Activated T-helper 9 cell treated with anti-CD3 and anti-CD28 coated beads, Interleukin-2, amount 50 U/mL, for 16 hours (primary cell): ENCODE measurements at regions not wholly inside any gene's neighbourhood (a gene's known extent, or its start where the extent isn't known, plus 50 kb on each side); places are given as distances from the start of the nearest gene placed in this dataset.
"Not testable (repeated sequence)": the region's sequence is repeated elsewhere in the genome, so short reads cannot be mapped to it uniquely, and the experiment has no call there.

ENCODE experiments used
- DNase-seq: peaks from one replicate; pipeline ENCODE4 v3.0.0-alpha.2; 2020; ENCODE audit warnings: low read depth

DNA sequence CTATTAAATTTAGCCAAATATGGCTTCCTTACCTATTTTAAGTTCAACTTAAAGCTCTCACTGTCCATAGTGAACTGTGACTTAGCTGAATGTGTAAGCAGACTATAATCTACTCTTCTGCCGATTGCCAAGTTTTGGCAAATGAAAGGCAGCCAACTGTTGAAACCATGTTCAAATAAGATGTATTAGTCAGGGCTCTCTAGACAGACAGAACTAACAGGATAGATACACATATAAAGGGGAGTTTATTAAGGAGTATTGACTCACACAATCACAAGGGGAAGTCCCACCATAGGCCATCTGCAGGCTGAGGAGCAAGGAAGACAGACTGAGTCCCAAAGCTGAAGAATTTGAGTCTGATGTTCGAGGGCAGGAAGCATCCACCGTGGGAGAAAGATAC, 837.7 kb upstream of the AUTS2 start:
- DNase-seq: no peak

DNA sequence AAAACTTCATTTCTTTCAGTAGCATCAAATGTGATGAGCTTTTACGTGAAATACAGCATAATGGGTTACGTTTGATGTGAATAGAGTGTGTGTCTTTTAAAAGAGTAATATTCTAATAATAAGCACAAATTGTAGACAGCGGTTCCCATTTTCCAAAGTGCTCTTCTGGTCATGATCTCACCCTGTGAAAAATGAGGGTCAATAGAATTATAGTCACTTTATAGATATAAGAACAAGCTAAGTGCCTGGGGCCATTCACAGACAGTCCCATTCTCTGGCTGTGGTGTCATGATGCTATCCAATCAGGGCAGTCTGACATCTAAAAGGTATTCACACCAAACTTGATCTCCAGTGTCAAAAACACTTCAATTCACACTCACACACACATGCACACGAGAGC, 830.8 kb upstream of the AUTS2 start:
- DNase-seq: no peak

GRCh38 chr7:68770649-68771048, 827.6 kb upstream of the AUTS2 start:
- DNase-seq: no peak

GRCh38 chr7:68776326-68776725, 821.9 kb upstream of the AUTS2 start:
- no peak for DNase-seq

DNA sequence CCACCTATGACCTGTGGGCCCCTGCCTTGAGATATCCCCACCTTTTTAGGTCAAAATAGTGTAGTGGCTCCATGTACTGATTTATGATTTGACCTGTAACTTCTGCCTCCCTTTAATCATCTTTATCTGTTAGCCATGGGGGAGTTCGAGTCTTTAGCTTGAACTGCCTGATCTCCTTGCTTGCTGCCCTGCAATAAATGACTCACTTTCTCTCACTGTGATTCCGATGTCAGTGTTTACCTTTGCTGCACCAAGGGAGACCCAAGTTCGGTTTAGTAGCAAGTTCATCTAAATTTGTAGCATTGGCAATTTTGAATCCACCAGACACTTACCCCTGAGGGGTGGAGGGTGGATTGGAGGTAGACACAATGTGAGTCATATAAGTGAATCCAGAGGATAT, 814.6 kb upstream of the AUTS2 start:
- DNase-seq: no peak

GRCh38 chr7:68785036-68785435, 813.2 kb upstream of the AUTS2 start:
- DNase-seq: no peak

GRCh38 chr7:68787566-68787965, 810.7 kb upstream of the AUTS2 start:
- DNase-seq: no peak

- not testable (repeated sequence) for DNase-seq
Observed at GRCh38 chr7:68788529-68788928, 809.7 kb upstream of the AUTS2 start.

GRCh38 chr7:68789597-68789996, 808.7 kb upstream of the AUTS2 start:
- no peak for DNase-seq

DNA sequence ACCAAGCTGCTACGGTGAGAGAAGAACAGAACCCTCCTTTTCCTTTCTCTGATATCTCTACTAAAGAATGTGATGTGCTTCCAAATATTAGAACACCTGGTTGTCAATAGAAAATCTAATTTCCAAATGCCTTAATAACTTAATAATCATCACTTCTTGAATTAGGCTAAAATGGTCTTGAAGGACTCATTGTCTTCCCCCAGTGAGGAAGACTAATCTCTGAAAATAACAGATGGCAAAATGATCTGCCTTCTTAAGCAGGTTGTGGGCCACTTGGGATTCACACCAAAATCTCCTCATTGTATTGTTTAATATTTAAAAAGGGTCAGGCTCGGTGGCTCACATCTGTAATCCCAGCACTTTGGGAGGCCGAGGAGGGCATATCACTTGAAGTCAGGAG, 805.9 kb upstream of the AUTS2 start:
- no peak for DNase-seq

DNA sequence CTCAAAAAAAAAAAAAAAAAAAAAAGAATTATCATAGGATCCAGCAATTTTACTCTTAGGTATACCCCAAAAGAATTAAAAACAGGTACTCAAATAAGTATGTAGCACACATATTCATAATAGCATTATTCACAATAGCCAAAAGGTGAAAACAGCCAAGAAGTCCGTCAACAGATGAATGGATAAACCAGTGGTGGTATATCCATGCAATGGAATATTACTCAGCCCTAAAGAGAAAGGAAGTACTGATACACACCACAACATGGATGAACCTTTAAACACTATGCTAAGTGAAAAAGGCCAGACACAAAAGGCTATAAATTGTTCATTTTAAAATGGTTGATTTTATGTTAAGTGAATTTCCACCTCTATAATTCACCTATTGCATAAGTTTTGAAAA, 804.8 kb upstream of the AUTS2 start:
- no peak for DNase-seq

- DNase-seq: no peak
Observed at GRCh38 chr7:68800316-68800715, 798.0 kb upstream of the AUTS2 start.

DNA sequence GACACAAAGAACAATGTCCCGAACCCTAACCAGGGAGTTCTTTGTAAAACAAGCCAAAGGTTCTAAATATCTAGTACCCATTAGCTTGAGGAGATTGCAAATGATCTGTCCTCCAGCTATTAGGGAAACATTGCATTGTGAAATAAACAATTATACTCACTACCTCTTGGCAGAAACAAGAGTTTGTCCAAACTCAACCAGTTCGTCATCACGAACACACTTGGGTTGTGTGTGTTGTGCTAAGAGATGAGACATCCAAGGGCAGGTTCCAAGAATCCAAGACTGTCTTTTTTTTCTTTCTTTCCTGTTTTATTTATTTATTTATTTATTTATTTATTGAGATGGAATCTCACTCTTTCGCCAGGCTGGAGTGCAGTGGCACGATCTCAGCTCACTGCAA, 793.1 kb upstream of the AUTS2 start:
- no peak for DNase-seq

DNA sequence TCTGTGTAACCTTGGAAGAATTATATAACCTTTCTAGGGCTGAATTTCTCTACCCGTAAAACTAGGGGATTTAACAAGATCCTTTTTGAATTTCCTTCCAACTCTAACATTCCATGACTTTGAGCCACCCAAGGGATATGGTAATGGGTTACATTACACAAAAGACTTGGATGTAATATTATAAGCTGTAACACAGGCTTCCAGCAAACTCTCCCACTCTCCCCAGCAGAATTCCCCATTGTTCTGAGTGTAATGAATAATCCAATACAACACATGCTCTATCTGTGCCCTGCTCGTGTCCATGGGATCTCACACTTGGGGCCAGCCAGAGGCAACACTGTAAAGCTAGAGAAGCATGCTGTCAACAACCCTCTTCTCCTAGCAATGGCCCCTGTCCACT, 790.6 kb upstream of the AUTS2 start:
- DNase-seq: no peak

GRCh38 chr7:68813551-68814080, 784.7 kb upstream of the AUTS2 start:
- no peak for DNase-seq

DNA sequence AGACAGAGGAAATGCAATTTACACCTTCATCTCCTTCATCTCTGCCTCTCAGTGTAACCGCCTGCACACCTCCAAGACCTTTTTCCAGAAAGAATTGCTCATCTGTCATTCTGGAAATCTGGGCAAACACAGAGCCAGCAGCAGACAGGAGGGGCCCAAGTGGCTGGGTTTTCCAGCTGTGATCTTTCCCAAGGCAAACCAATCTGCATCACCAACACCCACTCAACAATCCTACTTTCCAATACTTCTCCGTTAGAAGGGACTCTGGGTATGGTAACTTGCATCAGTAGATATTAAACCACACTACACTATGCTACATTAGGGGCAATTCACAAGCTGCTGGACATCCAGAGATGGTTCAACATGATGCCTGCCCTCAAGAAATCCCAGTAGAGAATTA, 781.8 kb upstream of the AUTS2 start:
- DNase-seq: no peak

- DNase-seq: no peak
Observed at GRCh38 chr7:68820321-68820720, 778.0 kb upstream of the AUTS2 start.

DNA sequence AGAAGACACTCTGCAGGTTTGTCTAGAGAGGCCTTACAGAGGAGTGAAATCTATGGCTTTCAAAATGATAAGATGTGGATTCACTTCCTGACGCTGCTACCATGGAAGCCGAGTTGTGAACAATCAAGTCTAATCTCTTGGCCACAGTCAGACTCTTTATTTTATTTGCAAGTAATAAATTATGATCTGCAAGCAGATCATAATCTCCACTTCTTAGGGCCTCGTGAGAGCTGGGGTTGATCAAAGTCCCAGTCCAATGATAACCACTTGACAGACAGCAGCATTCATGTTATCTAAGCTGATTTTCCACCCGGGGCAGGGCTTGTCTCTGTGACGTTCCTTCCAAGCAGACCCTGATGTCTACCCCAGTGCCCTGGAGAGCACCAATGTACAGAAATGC, 776.4 kb upstream of the AUTS2 start:
- DNase-seq: no peak

DNA sequence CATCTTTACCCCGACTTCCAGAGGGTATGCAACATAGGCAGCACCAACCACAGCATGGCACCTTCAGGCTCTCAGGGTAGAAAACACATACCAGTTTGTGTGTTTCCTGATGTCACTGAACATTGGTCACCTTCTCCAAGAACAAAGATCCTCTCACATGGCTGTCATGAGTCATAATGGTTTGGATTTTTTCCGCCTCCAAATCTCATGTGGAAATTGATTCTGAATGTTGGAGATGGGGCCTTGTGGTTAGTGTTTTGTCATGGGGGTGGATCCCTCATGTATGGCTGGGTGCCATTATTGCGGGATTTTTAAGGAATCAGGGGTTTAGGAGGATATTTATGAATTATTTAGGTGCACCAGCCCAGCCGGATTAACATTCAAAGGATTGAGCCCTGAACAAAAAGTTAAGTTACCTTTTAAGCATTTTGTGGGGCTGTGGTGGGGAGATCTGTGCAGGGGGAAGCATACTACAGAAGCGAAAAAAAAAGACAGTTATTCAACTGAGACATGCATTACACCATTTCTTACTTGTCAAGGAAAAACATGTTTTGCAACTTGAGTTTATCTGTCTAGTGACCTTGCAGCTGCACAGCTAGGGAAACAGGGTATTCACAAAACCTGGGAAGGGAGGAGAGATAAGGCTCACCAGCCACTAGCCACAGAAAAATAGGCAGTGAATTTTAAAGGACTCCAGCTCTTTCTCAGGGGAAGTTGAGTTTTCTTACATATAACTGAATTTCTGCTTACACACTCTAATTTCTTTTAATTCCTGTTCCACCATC, 774.1 kb upstream of the AUTS2 start:
- no peak for DNase-seq

DNA sequence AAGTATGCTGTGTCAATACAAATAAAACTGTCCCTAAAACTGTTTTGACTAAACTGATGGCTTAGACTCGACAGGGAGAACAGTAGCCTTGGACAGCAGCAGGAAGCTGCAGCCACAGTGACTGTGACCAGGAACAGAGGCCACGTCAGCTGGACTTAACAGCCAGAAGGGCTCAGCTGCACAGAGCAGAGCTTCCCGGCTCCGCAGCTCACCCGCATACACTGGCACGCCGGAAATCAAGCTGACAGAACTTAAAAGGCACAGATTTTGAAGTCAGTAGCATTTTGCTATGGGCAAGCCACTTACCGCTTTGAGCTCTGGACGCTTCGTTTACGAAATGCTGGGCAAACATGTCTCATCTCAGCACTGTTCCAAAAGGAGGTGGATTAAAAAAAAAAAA, 769.7 kb upstream of the AUTS2 start:
- DNase-seq: no peak

GRCh38 chr7:68833422-68833821, 764.9 kb upstream of the AUTS2 start:
- DNase-seq: no peak

DNA sequence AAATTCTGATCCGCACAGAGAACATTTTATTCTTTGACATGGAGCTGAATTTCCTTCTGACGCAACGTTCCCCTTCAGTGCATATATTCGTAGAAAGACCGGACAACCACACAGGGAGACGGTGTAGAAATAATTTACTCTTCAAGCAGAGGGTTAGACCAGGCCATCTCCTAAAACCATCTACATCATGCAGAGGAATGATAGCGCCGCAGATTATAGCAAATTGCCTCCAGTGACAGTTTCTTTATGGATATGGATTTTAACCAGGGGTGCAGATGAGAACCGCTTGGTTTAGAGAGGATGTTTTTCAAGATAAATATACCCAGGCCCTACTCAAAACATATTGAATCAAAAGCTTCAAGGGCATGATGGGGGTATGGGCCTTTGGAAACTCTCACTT, 759.3 kb upstream of the AUTS2 start:
- DNase-seq: no peak

DNA sequence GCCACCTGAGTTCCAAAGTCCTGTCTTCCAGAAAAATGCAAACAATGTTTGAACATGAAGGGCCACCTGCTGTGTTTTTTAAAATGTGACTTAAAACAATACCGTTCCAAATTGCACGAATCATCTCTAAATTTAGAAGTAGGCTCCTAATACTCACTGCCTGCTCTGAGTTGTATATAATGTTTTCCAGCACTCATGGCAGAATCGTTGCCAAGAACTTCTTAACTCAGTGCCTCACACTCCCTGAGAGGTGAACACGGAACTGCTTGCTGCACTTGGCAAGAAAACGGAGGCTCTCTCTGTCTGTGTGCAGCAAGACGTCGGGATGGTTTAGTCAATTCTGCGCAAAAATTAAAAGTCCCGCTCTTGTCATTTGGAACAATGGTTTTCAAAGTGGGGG, 757.3 kb upstream of the AUTS2 start:
- DNase-seq: no peak

GRCh38 chr7:68843985-68844384, 754.3 kb upstream of the AUTS2 start:
- DNase-seq: not testable (repeated sequence)
